WTC11 (cell line): ENCODE measurements at regions not wholly inside any gene's neighbourhood (a gene's known extent, or its start where the extent isn't known, plus 50 kb on each side); places are given as distances from the start of the nearest gene placed in this dataset.

ENCODE experiments used
- ATAC-seq: fragments of 200-7000 bp; cut with Tn5 transposase; 2 replicates; pipeline ENCODE4 v1.10.0; 2021; ENCODE audit warnings: mild to moderate bottlenecking, moderate library complexity
- CTCF ChIA-PET: fragments of 300-600 bp; sonication (Branson Sonifier 250); formaldehyde crosslinking; loops from one replicate; lab custom pipeline; 2021; ENCODE audit warnings: antibody characterized with exemption; lab: Charles Lee
- POLR2A ChIA-PET: fragments of 350-600 bp; sonication (Branson Sonifier 250); formaldehyde crosslinking; loops from one replicate; lab custom pipeline; 2021; ENCODE audit warnings: antibody characterized with exemption; lab: Charles Lee
- DNase-seq: peaks from one replicate; pipeline ENCODE4 v3.0.0; 2021; ENCODE audit warnings: low spot score
- H3K27ac Mint-ChIP-seq: 2 replicates; pipeline ENCODE4 v1.8.0; 2021; ENCODE audit warnings: mixed read lengths
- H3K27me3 Mint-ChIP-seq: 2 replicates; pipeline ENCODE4 v1.8.0; 2021; ENCODE audit warnings: low read depth, mild to moderate bottlenecking, moderate library complexity, mixed read lengths
- H3K36me3 Mint-ChIP-seq: 2 replicates; pipeline ENCODE4 v1.8.0; 2021; ENCODE audit warnings: mixed read lengths
- H3K4me1 Mint-ChIP-seq: 2 replicates; pipeline ENCODE4 v1.8.0; 2022; ENCODE audit warnings: mixed read lengths
- H3K4me3 Mint-ChIP-seq: 2 replicates; pipeline ENCODE4 v1.8.0; 2021; ENCODE audit warnings: mild to moderate bottlenecking, moderate library complexity, mixed read lengths
- H3K9me3 Mint-ChIP-seq: 2 replicates; pipeline ENCODE4 v1.8.0; 2021; ENCODE audit warnings: mixed read lengths
- ELF4 ChIP-seq: sonication (generic); formaldehyde crosslinking; IDR thresholded peaks from 2 replicates; pipeline ENCODE4 v1.8.1; 2022; ENCODE audit warnings: low read depth, mild to moderate bottlenecking, moderate library complexity, missing genetic modification reagents
- ESRRA ChIP-seq: sonication (generic); formaldehyde crosslinking; IDR thresholded peaks from 2 replicates; pipeline ENCODE4 v1.8.1; 2022; ENCODE audit warnings: mild to moderate bottlenecking, missing genetic modification reagents, borderline replicate concordance
- GABPB1 ChIP-seq: sonication (generic); formaldehyde crosslinking; IDR thresholded peaks from 2 replicates; pipeline ENCODE4 v1.8.1; 2023; ENCODE audit warnings: mild to moderate bottlenecking, missing genetic modification reagents
- GRHL2 ChIP-seq: fragments of 250-450 bp; sonication (Bioruptor Pico); IDR thresholded peaks from 2 replicates; pipeline ENCODE4 v1.8.0; 2022; ENCODE audit warnings: mild to moderate bottlenecking, moderate library complexity; ENCODE audit not compliant: insufficient replicate concordance, severe bottlenecking
- HMGXB4 ChIP-seq: sonication (generic); formaldehyde crosslinking; IDR thresholded peaks from 2 replicates; pipeline ENCODE4 v1.8.1; 2023; ENCODE audit warnings: mild to moderate bottlenecking, moderate library complexity, missing genetic modification reagents
- JUN ChIP-seq: sonication (generic); formaldehyde crosslinking; IDR thresholded peaks from 2 replicates; pipeline ENCODE4 v1.8.0; 2023; ENCODE audit warnings: mild to moderate bottlenecking, missing genetic modification reagents
- MXD4 ChIP-seq: fragments of 250-450 bp; sonication (Bioruptor Pico); IDR thresholded peaks from 2 replicates; pipeline ENCODE4 v1.8.0; 2021; ENCODE audit warnings: mild to moderate bottlenecking, moderate library complexity, borderline replicate concordance
- NR1H2 ChIP-seq: sonication (generic); formaldehyde crosslinking; IDR thresholded peaks from 2 replicates; pipeline ENCODE4 v1.9.0; 2021; ENCODE audit warnings: mild to moderate bottlenecking, moderate library complexity, missing genetic modification reagents
- NR2C2 ChIP-seq: sonication (generic); formaldehyde crosslinking; IDR thresholded peaks from 2 replicates; pipeline ENCODE4 v1.8.0; 2022; ENCODE audit warnings: mild to moderate bottlenecking, missing genetic modification reagents
- SOX15 ChIP-seq: fragments of 250-450 bp; sonication (Bioruptor Pico); IDR thresholded peaks from 2 replicates; pipeline ENCODE4 v1.9.0; 2021; ENCODE audit warnings: mild to moderate bottlenecking
- TCF7 ChIP-seq: sonication (generic); formaldehyde crosslinking; IDR thresholded peaks from 2 replicates; pipeline ENCODE4 v1.8.0; 2022; ENCODE audit warnings: mild to moderate bottlenecking, low read depth, missing genetic modification reagents, moderate library complexity
- ZMAT4 ChIP-seq: fragments of 250-450 bp; sonication (Bioruptor Pico); IDR thresholded peaks from 2 replicates; pipeline ENCODE4 v1.9.0; 2021; ENCODE audit warnings: mild to moderate bottlenecking
- ZNF263 ChIP-seq: sonication (generic); formaldehyde crosslinking; IDR thresholded peaks from 2 replicates; pipeline ENCODE4 v1.8.1; 2022; ENCODE audit warnings: low read depth, mild to moderate bottlenecking, moderate library complexity, missing genetic modification reagents
- ZNF396 ChIP-seq: fragments of 250-450 bp; sonication (Bioruptor Pico); IDR thresholded peaks from 2 replicates; pipeline ENCODE4 v1.8.0; 2021; ENCODE audit warnings: mild to moderate bottlenecking, moderate library complexity, borderline replicate concordance
- ZNF425 ChIP-seq: fragments of 250-450 bp; sonication (Bioruptor Pico); conservative IDR thresholded peaks from 2 replicates; pipeline ENCODE4 v1.9.0; 2021; ENCODE audit warnings: mild to moderate bottlenecking
- ZNF671 ChIP-seq: fragments of 250-450 bp; sonication (Bioruptor Pico); IDR thresholded peaks from 2 replicates; pipeline ENCODE4 v1.8.0; 2021; ENCODE audit warnings: mild to moderate bottlenecking
- TF ChIP-seq, protein P1 (sequence below): sonication (generic); formaldehyde crosslinking; conservative IDR thresholded peaks from 2 replicates; pipeline ENCODE4 v1.8.1; 2022; ENCODE audit warnings: mild to moderate bottlenecking, missing genetic modification reagents
- TF ChIP-seq, protein P2 (sequence below): sonication (generic); formaldehyde crosslinking; IDR thresholded peaks from 2 replicates; pipeline ENCODE4 v1.8.0; 2022; ENCODE audit warnings: mild to moderate bottlenecking, missing genetic modification reagents
- TF ChIP-seq, protein P3 (sequence below): sonication (generic); formaldehyde crosslinking; IDR thresholded peaks from 2 replicates; pipeline ENCODE4 v1.8.1; 2022; ENCODE audit warnings: mild to moderate bottlenecking, moderate library complexity, missing genetic modification reagents
- TF ChIP-seq, protein P4 (sequence below): fragments of 250-450 bp; sonication (Bioruptor Pico); IDR thresholded peaks from 2 replicates; pipeline ENCODE4 v1.9.0; 2021; ENCODE audit warnings: mild to moderate bottlenecking, borderline replicate concordance

DNA sequence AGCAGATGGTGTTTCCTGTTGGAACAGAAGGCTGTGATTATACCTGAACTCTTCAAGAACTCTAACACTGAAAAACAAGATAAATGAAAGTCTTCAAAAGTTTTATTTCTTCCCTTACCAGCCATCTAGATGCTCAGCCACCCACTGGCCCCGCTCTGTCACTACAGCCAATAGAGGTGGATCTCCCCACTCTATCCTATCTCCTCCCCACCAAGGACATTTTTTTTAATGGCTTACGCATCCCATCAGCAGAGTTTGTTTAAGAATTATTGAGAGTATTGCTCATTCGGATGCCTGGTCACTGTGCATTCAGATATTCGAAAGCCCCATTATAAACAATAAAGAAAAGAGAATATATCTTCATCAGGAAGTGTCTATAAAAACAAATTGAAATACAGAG lies 159.4 kb downstream of the RASEF start:
- TF ChIP-seq HMGXB4 (CRISPR knock-in tag) (no peak), NR2C2 (CRISPR knock-in tag) (no peak), SOX15 (CRISPR knock-in tag) (no peak), GABPB1 (CRISPR knock-in tag) (no peak), JUN (CRISPR knock-in tag) (no peak), MXD4 (CRISPR knock-in tag) (no peak), ZNF671 (CRISPR knock-in tag) (no peak), GRHL2 (CRISPR knock-in tag) (no peak), ZNF425 (CRISPR knock-in tag) (no peak), NR1H2 (CRISPR knock-in tag) (no peak), TCF7 (CRISPR knock-in tag) (no peak), ZMAT4 (no peak), ZNF396 (CRISPR knock-in tag) (no peak), ZNF263 (CRISPR knock-in tag) (no peak), ELF4 (CRISPR knock-in tag) (no peak), ESRRA (CRISPR knock-in tag) (no peak)
- TF ChIP-seq, protein P1, sequence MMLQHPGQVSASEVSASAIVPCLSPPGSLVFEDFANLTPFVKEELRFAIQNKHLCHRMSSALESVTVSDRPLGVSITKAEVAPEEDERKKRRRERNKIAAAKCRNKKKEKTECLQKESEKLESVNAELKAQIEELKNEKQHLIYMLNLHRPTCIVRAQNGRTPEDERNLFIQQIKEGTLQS (CRISPR knock-in tag): no peak
- TF ChIP-seq, protein P2, sequence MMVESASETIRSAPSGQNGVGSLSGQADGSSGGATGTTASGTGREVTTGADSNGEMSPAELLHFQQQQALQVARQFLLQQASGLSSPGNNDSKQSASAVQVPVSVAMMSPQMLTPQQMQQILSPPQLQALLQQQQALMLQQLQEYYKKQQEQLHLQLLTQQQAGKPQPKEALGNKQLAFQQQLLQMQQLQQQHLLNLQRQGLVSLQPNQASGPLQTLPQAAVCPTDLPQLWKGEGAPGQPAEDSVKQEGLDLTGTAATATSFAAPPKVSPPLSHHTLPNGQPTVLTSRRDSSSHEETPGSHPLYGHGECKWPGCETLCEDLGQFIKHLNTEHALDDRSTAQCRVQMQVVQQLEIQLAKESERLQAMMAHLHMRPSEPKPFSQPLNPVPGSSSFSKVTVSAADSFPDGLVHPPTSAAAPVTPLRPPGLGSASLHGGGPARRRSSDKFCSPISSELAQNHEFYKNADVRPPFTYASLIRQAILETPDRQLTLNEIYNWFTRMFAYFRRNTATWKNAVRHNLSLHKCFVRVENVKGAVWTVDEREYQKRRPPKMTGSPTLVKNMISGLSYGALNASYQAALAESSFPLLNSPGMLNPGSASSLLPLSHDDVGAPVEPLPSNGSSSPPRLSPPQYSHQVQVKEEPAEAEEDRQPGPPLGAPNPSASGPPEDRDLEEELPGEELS (CRISPR knock-in tag): no peak
- TF ChIP-seq, protein P3, sequence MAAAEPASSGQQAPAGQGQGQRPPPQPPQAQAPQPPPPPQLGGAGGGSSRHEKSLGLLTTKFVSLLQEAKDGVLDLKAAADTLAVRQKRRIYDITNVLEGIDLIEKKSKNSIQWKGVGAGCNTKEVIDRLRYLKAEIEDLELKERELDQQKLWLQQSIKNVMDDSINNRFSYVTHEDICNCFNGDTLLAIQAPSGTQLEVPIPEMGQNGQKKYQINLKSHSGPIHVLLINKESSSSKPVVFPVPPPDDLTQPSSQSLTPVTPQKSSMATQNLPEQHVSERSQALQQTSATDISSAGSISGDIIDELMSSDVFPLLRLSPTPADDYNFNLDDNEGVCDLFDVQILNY: no peak
- TF ChIP-seq, protein P4, sequence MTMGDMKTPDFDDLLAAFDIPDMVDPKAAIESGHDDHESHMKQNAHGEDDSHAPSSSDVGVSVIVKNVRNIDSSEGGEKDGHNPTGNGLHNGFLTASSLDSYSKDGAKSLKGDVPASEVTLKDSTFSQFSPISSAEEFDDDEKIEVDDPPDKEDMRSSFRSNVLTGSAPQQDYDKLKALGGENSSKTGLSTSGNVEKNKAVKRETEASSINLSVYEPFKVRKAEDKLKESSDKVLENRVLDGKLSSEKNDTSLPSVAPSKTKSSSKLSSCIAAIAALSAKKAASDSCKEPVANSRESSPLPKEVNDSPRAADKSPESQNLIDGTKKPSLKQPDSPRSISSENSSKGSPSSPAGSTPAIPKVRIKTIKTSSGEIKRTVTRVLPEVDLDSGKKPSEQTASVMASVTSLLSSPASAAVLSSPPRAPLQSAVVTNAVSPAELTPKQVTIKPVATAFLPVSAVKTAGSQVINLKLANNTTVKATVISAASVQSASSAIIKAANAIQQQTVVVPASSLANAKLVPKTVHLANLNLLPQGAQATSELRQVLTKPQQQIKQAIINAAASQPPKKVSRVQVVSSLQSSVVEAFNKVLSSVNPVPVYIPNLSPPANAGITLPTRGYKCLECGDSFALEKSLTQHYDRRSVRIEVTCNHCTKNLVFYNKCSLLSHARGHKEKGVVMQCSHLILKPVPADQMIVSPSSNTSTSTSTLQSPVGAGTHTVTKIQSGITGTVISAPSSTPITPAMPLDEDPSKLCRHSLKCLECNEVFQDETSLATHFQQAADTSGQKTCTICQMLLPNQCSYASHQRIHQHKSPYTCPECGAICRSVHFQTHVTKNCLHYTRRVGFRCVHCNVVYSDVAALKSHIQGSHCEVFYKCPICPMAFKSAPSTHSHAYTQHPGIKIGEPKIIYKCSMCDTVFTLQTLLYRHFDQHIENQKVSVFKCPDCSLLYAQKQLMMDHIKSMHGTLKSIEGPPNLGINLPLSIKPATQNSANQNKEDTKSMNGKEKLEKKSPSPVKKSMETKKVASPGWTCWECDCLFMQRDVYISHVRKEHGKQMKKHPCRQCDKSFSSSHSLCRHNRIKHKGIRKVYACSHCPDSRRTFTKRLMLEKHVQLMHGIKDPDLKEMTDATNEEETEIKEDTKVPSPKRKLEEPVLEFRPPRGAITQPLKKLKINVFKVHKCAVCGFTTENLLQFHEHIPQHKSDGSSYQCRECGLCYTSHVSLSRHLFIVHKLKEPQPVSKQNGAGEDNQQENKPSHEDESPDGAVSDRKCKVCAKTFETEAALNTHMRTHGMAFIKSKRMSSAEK: no peak
- DNase-seq (no peak), ATAC-seq (peak; percentile 80)
- ChIA-PET CTCF (interaction anchor here (0.6 kb wide), 1 partner anchor 273 kb away, joined by 3 read pairs; no protein-coding TSS in a partner anchor), POLR2A (no interaction called here)
- H3K4me3 Mint-ChIP-seq: no peak overlapping the region
- H3K27me3 Mint-ChIP-seq: no peaks in the 10 kb centered on the region; the same call in 1 of the 2 replicates
- H3K9me3 Mint-ChIP-seq: peaks cover 24% of the 10 kb centered on the region
- no peak overlapping the region for H3K27ac Mint-ChIP-seq
- peaks cover 42% of the 10 kb centered on the region for H3K36me3 Mint-ChIP-seq
- H3K4me1 Mint-ChIP-seq: peaks cover 24% of the 10 kb centered on the region
